ENCODE measurements at regions not wholly inside any gene's neighbourhood (a gene's known extent, or its start where the extent isn't known, plus 50 kb on each side); places are given as distances from the start of the nearest gene placed in this dataset.

DNA sequence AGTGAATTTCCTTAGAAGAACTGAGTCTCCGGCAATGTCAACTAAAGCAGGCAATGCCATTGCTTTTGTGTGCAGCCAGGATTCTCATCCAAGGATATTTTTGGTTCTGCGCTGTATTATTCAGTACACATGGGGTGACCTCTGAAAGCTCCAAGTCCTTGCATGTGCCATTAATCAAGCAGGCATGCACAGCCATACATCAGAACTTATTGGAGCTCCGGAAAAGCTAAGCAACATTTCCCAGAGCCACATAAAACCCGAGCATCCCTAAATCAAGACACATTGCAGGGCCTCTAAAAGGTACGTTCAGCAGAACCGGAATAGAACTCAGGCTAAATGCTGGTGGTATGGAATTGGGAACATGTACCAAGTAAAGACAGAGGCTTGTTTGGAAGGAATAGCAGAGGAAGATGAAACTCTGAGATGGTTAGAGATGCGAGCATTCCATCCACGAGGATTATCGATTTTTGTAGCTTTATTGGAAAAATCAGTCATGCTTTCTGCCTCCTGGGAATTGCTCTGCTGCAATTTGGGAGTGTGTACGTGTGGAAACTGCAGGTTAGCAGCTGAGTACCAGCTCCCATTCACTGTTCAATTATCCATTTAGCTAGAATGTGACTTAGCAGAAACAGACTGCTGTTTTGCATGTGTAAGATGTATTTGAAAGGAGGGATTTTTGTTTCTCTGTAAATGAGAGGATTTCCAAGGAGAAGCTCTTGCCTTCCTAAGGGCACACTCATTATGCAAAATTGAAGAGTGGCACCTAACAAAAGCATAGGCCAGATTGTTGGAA is 143.7 kb upstream of the WWC1 start:
- Histone ChIP-seq H3K27me3 (ENCODE audit: control insufficient read depth, insufficient read depth, low read length, poor library complexity, severe bottlenecking) (no peaks in the 10 kb centered on the region), H3K4me3 (ENCODE audit: insufficient read depth, low read depth, low read length) (no peak overlapping the region), H3K4me1 (ENCODE audit: control insufficient read depth, insufficient read depth, low read length) (peaks cover 6% of the 10 kb centered on the region), H3K36me3 (ENCODE audit: control insufficient read depth, insufficient read depth, low read length) (no peaks in the 10 kb centered on the region), H3K27ac (ENCODE audit: insufficient read depth, low read depth, low read length, poor library complexity, severe bottlenecking) (no peak overlapping the region), H3K9me3 (ENCODE audit: control insufficient read depth, low read length) (no peaks in the 10 kb centered on the region)
- 86 to 92% methylated on average over 10 of the region's 10 CpGs for WGBS, 2 experiments

DNA sequence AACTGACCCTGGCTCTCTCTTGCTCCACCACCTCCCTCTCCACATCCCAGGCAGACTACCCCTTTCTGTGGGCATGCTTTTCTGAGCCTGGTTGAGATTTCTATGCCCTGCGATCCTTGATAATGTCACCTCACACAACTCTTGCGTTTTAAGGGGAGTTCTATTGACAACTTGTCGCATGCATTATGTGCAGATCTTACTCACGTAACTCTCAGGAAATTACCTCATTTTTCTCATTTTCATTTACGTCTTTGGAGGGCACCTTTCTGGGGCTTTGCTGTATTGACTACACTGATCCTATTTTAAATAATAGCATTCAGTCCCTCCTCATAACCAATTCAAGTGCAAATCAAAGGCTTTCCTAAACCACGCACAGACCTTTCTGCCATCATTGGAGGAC is 140.4 kb upstream of the WWC1 start:
- no peaks in the 10 kb centered on the region for H3K9me3 ChIP-seq (ENCODE audit: control insufficient read depth, low read length)
- no peaks in the 10 kb centered on the region for H3K36me3 ChIP-seq (ENCODE audit: control insufficient read depth, insufficient read depth, low read length)
- H3K27ac ChIP-seq (ENCODE audit: insufficient read depth, low read depth, low read length, poor library complexity, severe bottlenecking), result no peak overlapping the region
- H3K4me1 ChIP-seq (ENCODE audit: control insufficient read depth, insufficient read depth, low read length), result peaks cover 6% of the 10 kb centered on the region
- no peaks in the 10 kb centered on the region for H3K27me3 ChIP-seq (ENCODE audit: control insufficient read depth, insufficient read depth, low read length, poor library complexity, severe bottlenecking)
- WGBS, 2 experiments, result 93 to 94% methylated on average over 6 of the region's 6 CpGs
- no peak overlapping the region for H3K4me3 ChIP-seq (ENCODE audit: insufficient read depth, low read depth, low read length)

DNA sequence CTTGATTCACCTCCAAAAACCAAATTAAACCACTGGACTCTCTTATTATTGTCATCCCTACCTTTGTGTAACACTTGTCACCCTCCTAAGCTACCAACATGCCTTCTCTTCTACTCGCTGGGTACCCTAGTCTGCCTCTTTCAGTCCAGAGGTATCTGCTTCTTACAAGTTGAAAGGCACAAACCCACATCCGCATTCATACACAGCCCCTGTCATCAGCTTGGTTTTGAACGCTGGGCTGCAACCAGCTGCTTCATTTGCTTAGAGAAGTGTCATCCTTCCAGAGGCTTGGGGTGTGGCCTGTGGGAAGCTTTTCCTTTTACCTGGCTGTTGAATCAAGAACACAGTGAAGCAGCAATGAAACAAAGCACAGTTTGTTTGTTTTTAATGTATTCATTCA is 138.8 kb upstream of the WWC1 start:
- no peaks in the 10 kb centered on the region for H3K27me3 ChIP-seq (ENCODE audit: control insufficient read depth, insufficient read depth, low read length, poor library complexity, severe bottlenecking)
- 83 to 85% methylated on average over 3 of the region's 3 CpGs for WGBS, 2 experiments

DNA sequence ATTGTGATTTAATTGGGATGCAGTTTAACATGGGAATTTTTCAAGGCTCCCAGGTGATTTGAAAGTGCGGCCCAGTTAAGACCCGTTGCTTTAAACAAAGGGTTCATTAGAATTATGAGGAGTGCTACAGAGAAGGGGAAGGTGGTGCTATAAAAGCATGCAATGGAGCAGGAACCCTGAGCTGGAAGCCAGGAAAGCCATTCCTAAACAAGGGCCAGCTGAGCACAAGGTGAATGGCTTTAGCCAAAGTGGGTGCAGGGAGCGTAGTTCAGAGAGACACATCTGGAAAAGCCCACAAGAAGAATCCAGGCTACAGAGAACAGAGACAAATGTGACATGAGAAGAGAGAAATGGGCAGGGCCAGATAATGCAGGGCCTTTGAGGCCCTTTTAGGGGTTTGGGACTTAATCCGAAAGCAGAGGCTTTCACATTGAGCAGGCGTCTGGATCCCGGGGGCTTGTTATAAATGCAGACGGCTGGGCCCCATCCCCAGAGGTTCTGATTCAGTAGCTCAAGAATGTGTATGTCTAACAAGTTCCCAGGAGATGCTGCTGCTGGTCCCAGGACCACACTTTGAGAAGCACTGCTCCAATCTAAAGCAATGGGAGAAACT is 138.1 kb upstream of the WWC1 start:
- WGBS, 2 experiments, result 86 to 88% methylated on average over 7 of the region's 7 CpGs
- no peak overlapping the region for H3K27ac ChIP-seq (ENCODE audit: insufficient read depth, low read depth, low read length, poor library complexity, severe bottlenecking)
- H3K9me3 ChIP-seq (ENCODE audit: control insufficient read depth, low read length), result no peaks in the 10 kb centered on the region
- H3K4me1 ChIP-seq (ENCODE audit: control insufficient read depth, insufficient read depth, low read length), result no peaks in the 10 kb centered on the region
- no peaks in the 10 kb centered on the region for H3K27me3 ChIP-seq (ENCODE audit: control insufficient read depth, insufficient read depth, low read length, poor library complexity, severe bottlenecking)
- no peaks in the 10 kb centered on the region for H3K36me3 ChIP-seq (ENCODE audit: control insufficient read depth, insufficient read depth, low read length)
- H3K4me3 ChIP-seq (ENCODE audit: insufficient read depth, low read depth, low read length), result no peak overlapping the region

More for the DNA sequence above, 138.8 kb upstream of the WWC1 start:
- H3K4me3 ChIP-seq (ENCODE audit: insufficient read depth, low read depth, low read length), result no peak overlapping the region
- no peak overlapping the region for H3K27ac ChIP-seq (ENCODE audit: insufficient read depth, low read depth, low read length, poor library complexity, severe bottlenecking)
- no peaks in the 10 kb centered on the region for H3K36me3 ChIP-seq (ENCODE audit: control insufficient read depth, insufficient read depth, low read length)
- H3K9me3 ChIP-seq (ENCODE audit: control insufficient read depth, low read length), result no peaks in the 10 kb centered on the region
- peaks cover 4% of the 10 kb centered on the region for H3K4me1 ChIP-seq (ENCODE audit: control insufficient read depth, insufficient read depth, low read length)

DNA sequence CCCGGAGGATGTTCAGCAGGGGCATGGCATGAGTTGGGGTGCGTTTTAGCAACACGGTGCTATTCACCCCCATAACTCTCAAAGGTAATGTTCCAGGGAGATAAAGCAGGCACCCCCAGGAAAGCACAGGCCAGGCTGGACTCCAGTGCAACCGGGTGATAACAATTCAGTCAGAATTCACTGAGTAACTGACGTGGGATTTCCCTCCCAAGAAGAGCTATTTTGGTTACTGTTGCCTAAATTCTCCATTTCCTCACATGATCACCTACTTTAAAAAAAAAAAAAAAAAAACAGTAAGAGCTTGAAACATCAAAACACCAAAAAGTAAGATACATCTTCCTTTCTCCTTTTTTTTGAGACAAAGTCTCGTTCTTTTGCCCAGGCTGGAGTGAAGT is 137.6 kb upstream of the WWC1 start:
- no peaks in the 10 kb centered on the region for H3K36me3 ChIP-seq (ENCODE audit: control insufficient read depth, insufficient read depth, low read length)
- H3K27ac ChIP-seq (ENCODE audit: insufficient read depth, low read depth, low read length, poor library complexity, severe bottlenecking), result no peak overlapping the region
- 89 to 91% methylated on average over 6 of the region's 6 CpGs for WGBS, 2 experiments

DNA sequence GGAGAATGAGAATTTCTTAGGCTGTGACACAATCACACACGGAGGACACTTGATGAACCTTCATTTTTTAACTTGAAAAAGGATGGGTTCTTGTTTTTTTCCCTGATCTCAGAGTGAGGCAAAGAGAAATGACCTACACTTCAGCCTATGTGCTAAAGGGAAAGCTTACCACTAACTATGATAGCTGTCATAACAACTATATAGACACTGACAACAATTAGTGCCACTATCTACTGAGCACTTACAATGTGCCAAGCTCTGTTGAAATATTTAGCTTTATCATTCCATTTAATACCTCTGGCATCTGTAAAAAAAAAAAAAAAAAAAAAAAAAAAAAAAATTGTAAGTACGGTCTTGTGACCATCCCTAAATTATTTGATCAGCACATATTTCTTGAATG is 135.9 kb upstream of the WWC1 start:
- Histone ChIP-seq H3K27ac (ENCODE audit: insufficient read depth, low read depth, low read length, poor library complexity, severe bottlenecking) (no peak overlapping the region), H3K9me3 (ENCODE audit: control insufficient read depth, low read length) (no peaks in the 10 kb centered on the region), H3K36me3 (ENCODE audit: control insufficient read depth, insufficient read depth, low read length) (no peaks in the 10 kb centered on the region), H3K4me1 (ENCODE audit: control insufficient read depth, insufficient read depth, low read length) (no peaks in the 10 kb centered on the region), H3K27me3 (ENCODE audit: control insufficient read depth, insufficient read depth, low read length, poor library complexity, severe bottlenecking) (no peaks in the 10 kb centered on the region), H3K4me3 (ENCODE audit: insufficient read depth, low read depth, low read length) (no peak overlapping the region)
- WGBS, 2 experiments, result 86 to 93% methylated on average over 2 of the region's 2 CpGs

More for the DNA sequence above, 137.6 kb upstream of the WWC1 start:
- no peaks in the 10 kb centered on the region for H3K4me1 ChIP-seq (ENCODE audit: control insufficient read depth, insufficient read depth, low read length)
- H3K4me3 ChIP-seq (ENCODE audit: insufficient read depth, low read depth, low read length), result no peak overlapping the region
- no peaks in the 10 kb centered on the region for H3K9me3 ChIP-seq (ENCODE audit: control insufficient read depth, low read length)
- H3K27me3 ChIP-seq (ENCODE audit: control insufficient read depth, insufficient read depth, low read length, poor library complexity, severe bottlenecking), result no peaks in the 10 kb centered on the region

DNA sequence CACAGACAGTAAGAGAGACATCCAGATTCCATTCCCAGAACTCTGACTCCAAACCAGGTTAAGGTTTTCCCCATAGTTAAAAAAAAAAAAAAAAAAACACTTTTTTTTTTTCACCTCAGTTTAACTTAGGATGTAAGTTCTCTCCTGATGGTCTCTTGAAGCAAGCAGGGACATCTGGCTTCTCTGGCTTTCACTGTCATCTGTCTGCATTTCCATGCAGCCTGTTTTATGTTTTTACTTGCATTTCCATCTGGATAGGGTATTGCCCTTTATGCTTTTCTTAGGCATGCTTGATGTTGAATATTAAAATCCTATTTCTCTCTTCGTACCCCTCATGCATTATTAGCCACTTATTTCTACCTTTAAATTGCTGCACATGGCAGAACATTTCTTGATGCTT is 135.3 kb upstream of the WWC1 start:
- no peak overlapping the region for H3K4me3 ChIP-seq (ENCODE audit: insufficient read depth, low read depth, low read length)
- no peaks in the 10 kb centered on the region for H3K9me3 ChIP-seq (ENCODE audit: control insufficient read depth, low read length)
- WGBS, 2 experiments, result 83% methylated on average over 1 of the region's 1 CpG
- no peaks in the 10 kb centered on the region for H3K27me3 ChIP-seq (ENCODE audit: control insufficient read depth, insufficient read depth, low read length, poor library complexity, severe bottlenecking)
- no peak overlapping the region for H3K27ac ChIP-seq (ENCODE audit: insufficient read depth, low read depth, low read length, poor library complexity, severe bottlenecking)
- H3K36me3 ChIP-seq (ENCODE audit: control insufficient read depth, insufficient read depth, low read length), result no peaks in the 10 kb centered on the region
- no peaks in the 10 kb centered on the region for H3K4me1 ChIP-seq (ENCODE audit: control insufficient read depth, insufficient read depth, low read length)

DNA sequence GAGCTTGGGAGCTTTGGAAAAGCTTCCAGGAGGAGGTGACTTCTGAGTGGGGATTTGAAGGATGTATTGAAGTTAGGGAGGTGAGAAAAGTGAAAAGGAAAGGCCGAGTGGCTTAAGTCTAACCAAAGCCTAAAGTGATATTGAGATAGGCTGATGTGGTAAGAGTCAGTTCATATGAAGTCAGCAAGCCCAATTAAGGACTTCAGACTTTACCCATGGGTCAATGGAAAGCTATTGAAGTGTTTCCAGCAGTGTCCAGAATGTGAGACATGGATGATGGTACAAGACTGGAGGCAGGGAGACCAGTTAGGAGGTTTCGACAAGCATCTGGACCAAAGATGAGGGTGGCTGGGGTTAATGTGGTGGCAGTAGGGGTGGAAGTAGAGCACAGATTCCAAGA is 134.3 kb upstream of the WWC1 start:
- WGBS, 2 experiments, result 95 to 97% methylated on average over 2 of the region's 2 CpGs

DNA sequence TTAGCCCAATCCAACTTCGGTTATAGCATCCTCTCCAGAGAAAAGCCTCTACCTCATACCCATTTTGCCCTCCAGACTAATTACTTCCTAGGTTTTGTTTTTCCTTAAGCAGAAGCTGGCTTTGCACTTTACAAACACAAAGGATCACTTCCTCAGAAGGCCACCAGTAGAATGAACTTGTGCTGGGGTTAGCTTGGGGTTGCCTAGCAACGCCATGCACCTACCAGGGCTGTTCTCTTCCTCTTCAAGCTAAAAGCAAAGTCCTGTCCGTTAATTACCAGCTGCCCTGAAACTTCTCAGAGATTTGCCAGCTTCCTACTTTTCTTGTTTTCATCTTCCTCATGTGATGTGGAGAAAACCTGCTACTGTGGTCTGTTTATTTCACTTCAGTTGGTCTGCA is 132.0 kb upstream of the WWC1 start:
- WGBS, 2 experiments, result 59 to 62% methylated on average over 3 of the region's 3 CpGs
- H3K27ac ChIP-seq (ENCODE audit: insufficient read depth, low read depth, low read length, poor library complexity, severe bottlenecking), result no peak overlapping the region

More for the DNA sequence above, 134.3 kb upstream of the WWC1 start:
- H3K4me3 ChIP-seq (ENCODE audit: insufficient read depth, low read depth, low read length), result no peak overlapping the region
- H3K27me3 ChIP-seq (ENCODE audit: control insufficient read depth, insufficient read depth, low read length, poor library complexity, severe bottlenecking), result no peaks in the 10 kb centered on the region
- no peaks in the 10 kb centered on the region for H3K36me3 ChIP-seq (ENCODE audit: control insufficient read depth, insufficient read depth, low read length)
- no peak overlapping the region for H3K27ac ChIP-seq (ENCODE audit: insufficient read depth, low read depth, low read length, poor library complexity, severe bottlenecking)
- H3K9me3 ChIP-seq (ENCODE audit: control insufficient read depth, low read length), result no peaks in the 10 kb centered on the region
- no peaks in the 10 kb centered on the region for H3K4me1 ChIP-seq (ENCODE audit: control insufficient read depth, insufficient read depth, low read length)

DNA sequence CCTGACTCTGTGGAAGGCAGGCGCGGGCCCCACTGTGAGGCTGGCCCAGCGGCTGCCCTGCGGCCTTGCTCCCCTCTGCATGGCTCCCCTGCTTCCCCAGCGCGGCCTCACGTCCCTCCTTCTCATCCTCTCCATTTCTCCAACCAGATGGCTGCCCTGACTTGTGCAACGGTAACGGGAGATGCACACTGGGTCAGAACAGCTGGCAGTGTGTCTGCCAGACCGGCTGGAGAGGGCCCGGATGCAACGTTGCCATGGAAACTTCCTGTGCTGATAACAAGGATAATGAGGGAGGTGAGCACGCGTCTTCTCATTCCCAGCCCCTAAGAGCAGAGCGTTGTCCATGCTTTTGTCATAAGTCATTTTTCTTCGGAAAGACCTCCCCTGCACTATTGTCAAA is 129.0 kb upstream of the WWC1 start:
- WGBS, 2 experiments, result 89 to 93% methylated on average over 16 of the region's 16 CpGs

More for the DNA sequence above, 132.0 kb upstream of the WWC1 start:
- no peaks in the 10 kb centered on the region for H3K27me3 ChIP-seq (ENCODE audit: control insufficient read depth, insufficient read depth, low read length, poor library complexity, severe bottlenecking)
- peaks cover under 1% of the 10 kb centered on the region for H3K4me1 ChIP-seq (ENCODE audit: control insufficient read depth, insufficient read depth, low read length)
- no peak overlapping the region for H3K4me3 ChIP-seq (ENCODE audit: insufficient read depth, low read depth, low read length)
- H3K36me3 ChIP-seq (ENCODE audit: control insufficient read depth, insufficient read depth, low read length), result no peaks in the 10 kb centered on the region
- H3K9me3 ChIP-seq (ENCODE audit: control insufficient read depth, low read length), result no peaks in the 10 kb centered on the region

More for the DNA sequence above, 129.0 kb upstream of the WWC1 start:
- no peak overlapping the region for H3K27ac ChIP-seq (ENCODE audit: insufficient read depth, low read depth, low read length, poor library complexity, severe bottlenecking)
- H3K36me3 ChIP-seq (ENCODE audit: control insufficient read depth, insufficient read depth, low read length), result no peaks in the 10 kb centered on the region
- H3K27me3 ChIP-seq (ENCODE audit: control insufficient read depth, insufficient read depth, low read length, poor library complexity, severe bottlenecking), result no peaks in the 10 kb centered on the region
- H3K9me3 ChIP-seq (ENCODE audit: control insufficient read depth, low read length), result no peaks in the 10 kb centered on the region
- H3K4me3 ChIP-seq (ENCODE audit: insufficient read depth, low read depth, low read length), result no peak overlapping the region
- peaks cover 15% of the 10 kb centered on the region for H3K4me1 ChIP-seq (ENCODE audit: control insufficient read depth, insufficient read depth, low read length)

Measured in ectodermal cell (in vitro differentiated cells).